Fibroblast of mammary gland (primary cell): ENCODE measurements at regions not wholly inside any gene's neighbourhood (a gene's known extent, or its start where the extent isn't known, plus 50 kb on each side); places are given as distances from the start of the nearest gene placed in this dataset.

Experiments
- DNase-seq: peaks from one replicate; pipeline ENCODE4 v3.0.0-alpha.2; 2010; ENCODE audit warnings: low read depth
- H3K4me3 ChIP-seq: 2 replicates; pipeline ENCODE4 v1.5.1; 2011; ENCODE audit warnings: low read depth, mild to moderate bottlenecking, low read length, moderate library complexity; ENCODE audit not compliant: control insufficient read depth
- TF ChIP-seq, protein P1 (sequence below): conservative IDR thresholded peaks from 2 replicates; pipeline ENCODE4 v1.5.1; 2011; ENCODE audit warnings: low read depth, low read length, inconsistent platforms; ENCODE audit not compliant: control insufficient read depth, insufficient read depth

DNA sequence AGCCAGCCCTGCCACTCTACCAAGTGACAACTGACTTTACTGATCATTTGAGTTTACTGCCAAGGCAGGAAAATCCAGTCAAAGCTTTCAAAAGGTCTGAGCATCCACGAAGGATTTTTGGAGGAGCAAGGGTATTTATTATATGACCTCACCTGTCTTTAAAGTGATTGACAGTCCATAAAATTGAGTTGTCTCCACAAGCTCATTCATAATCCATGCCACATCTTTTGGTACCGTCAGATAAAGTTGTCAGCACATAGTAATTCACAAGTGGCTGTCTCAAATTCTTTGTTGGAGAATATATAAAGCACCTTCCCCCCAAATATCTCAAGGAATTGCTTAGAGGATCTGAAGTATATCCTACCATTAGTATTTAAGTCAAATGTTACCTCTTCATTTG lies 240.5 kb downstream of the METTL4 start:
- no peak for DNase-seq
- TF ChIP-seq, protein P1, sequence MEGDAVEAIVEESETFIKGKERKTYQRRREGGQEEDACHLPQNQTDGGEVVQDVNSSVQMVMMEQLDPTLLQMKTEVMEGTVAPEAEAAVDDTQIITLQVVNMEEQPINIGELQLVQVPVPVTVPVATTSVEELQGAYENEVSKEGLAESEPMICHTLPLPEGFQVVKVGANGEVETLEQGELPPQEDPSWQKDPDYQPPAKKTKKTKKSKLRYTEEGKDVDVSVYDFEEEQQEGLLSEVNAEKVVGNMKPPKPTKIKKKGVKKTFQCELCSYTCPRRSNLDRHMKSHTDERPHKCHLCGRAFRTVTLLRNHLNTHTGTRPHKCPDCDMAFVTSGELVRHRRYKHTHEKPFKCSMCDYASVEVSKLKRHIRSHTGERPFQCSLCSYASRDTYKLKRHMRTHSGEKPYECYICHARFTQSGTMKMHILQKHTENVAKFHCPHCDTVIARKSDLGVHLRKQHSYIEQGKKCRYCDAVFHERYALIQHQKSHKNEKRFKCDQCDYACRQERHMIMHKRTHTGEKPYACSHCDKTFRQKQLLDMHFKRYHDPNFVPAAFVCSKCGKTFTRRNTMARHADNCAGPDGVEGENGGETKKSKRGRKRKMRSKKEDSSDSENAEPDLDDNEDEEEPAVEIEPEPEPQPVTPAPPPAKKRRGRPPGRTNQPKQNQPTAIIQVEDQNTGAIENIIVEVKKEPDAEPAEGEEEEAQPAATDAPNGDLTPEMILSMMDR, result no peak
- H3K4me3 ChIP-seq, result no peak overlapping the region

DNA sequence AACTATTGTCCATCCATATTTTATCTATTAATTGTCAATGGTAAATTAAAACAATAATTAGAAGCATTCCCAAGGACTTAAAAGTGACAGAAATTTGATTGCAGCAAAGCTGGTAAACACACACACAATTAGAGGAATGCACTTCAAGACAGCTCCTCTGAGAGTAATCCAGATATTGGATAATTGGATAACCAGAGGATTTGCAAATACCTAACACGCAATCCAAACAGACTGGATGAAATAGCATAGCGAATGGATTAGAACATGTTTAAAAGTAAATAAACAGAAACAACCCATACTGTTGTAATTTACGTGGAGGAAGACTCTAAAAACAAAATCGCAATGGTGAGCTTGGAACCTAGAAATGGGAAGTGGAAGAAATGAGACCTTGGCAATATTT lies 239.8 kb downstream of the METTL4 start:
- no peak overlapping the region for H3K4me3 ChIP-seq
- TF ChIP-seq, protein P1, result no peak
- no peak for DNase-seq

DNA sequence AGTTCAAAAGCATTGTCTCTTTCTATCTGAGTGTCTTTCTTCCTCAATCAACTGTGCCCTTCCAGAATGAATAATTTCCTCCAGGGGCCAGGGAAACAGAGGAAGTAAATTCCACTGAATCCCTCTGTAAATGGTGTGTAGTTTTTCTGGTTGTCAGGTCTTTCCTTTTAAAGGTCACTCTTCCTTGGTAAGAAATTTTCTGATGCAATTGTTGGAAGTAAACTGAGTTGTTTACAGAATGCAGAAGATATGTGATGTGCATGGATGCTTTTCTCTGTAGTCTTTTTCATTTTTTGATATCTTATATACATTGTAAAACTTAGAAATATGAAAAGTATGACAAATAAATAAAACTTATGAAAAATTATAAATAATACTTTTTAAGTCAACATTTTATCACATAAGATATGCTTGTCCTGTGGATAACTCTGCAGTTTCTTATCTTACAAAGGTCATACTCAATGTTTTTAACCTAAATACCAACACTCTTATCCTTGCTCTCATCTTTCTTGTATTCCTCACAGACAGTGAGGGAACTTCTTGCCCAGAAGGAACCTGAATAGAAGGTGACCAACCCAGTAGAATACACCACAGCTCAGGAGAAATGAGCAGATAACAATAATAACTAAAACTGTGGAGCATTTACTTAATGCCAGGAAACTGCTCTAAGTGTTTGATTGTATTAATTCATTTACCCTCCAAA lies 234.5 kb downstream of the METTL4 start:
- TF ChIP-seq, protein P1, result no peak
- no peak for DNase-seq
- no peak overlapping the region for H3K4me3 ChIP-seq

DNA sequence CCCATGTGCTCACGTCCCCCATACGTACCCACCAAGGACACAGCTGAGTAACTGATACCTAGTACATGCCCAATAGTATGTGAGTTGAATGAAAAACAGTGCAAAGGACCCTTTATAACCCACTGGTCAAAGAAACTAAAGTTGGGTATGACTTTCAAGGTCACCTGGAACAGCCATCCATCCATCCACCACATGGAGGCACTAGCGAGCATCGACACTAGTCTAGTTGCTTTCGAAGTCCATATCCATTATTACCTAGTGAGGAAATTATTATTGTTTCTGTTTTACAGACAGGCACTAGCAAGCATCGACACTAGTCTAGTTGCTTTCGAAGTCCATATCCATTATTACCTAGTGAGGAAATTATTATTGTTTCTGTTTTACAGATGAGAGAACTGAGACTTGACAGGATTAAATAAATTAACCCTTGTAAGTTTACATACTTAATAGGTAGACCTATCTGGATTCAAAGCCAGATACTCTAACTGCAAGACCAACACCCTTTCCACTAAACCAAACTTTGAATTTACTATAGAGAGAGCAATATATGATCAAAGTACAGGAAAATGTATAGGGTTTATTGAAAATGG lies 233.7 kb downstream of the METTL4 start:
- no peak overlapping the region for H3K4me3 ChIP-seq
- peak; percentile 59 for DNase-seq
- TF ChIP-seq, protein P1, result peak; percentile 81

DNA sequence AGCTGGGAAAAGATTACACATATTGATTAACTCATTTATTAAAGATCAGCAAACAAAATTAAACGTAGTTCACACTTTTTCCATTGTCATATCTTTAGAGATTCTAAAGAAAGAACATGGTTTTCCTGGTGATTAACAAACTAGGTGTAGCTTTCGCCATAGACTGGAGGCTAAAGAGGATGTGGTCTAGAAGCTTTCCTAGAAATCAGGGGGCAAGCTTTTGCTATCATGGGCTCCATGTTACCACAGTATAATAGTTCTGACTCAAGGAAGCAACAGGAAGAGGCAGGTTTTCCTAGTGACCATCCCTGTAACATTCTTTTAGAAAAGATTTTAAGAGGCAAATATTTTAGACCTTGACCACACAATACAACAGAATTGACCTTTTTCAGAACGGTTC lies 232.7 kb downstream of the METTL4 start:
- no peak overlapping the region for H3K4me3 ChIP-seq
- TF ChIP-seq, protein P1, result no peak
- DNase-seq, result no peak

DNA sequence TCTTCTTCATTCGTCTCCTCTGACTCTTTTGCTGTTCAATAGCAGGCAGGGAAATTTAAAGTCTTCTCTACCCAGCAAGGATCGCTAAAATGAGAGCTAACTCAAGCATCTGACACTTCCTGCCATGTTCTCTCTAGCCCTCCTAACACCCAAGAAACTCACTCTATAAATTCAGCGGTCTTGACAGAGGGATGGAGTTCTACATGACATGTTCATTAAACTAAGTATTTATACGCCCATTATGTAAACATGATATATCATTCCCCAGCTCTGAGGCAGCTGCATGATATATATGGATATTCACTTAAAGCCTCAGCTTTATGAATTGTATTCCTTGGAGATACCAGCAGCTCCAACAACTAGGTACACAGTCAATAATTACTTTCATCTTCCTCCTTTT lies 231.0 kb downstream of the METTL4 start:
- DNase-seq, result no peak
- no peak overlapping the region for H3K4me3 ChIP-seq

More for the DNA sequence above, 231.0 kb downstream of the METTL4 start:
- TF ChIP-seq, protein P1, result no peak
